Breast epithelium (tissue), 3 donors: ENCODE measurements at regions not wholly inside any gene's neighbourhood (a gene's known extent, or its start where the extent isn't known, plus 50 kb on each side); places are given as distances from the start of the nearest gene placed in this dataset.

ENCODE experiments used
- POLR2A ChIP-seq: fragments of 450-650 bp; IDR thresholded peaks from one replicate; pipeline ENCODE4 v1.6.1; 2016; ENCODE audit warnings: antibody characterized with exemption, mild to moderate bottlenecking, moderate library complexity
- TF ChIP-seq, protein P1 (sequence below), 3 donors: fragments of 450-650 bp; IDR thresholded peaks; one replicate each; pipeline ENCODE4 v1.5.1; 2016 to 2017; ENCODE audit warnings: antibody characterized with exemption in 3 of 3, mild to moderate bottlenecking in 3 of 3, moderate library complexity in 3 of 3

- TF ChIP-seq, protein P1, sequence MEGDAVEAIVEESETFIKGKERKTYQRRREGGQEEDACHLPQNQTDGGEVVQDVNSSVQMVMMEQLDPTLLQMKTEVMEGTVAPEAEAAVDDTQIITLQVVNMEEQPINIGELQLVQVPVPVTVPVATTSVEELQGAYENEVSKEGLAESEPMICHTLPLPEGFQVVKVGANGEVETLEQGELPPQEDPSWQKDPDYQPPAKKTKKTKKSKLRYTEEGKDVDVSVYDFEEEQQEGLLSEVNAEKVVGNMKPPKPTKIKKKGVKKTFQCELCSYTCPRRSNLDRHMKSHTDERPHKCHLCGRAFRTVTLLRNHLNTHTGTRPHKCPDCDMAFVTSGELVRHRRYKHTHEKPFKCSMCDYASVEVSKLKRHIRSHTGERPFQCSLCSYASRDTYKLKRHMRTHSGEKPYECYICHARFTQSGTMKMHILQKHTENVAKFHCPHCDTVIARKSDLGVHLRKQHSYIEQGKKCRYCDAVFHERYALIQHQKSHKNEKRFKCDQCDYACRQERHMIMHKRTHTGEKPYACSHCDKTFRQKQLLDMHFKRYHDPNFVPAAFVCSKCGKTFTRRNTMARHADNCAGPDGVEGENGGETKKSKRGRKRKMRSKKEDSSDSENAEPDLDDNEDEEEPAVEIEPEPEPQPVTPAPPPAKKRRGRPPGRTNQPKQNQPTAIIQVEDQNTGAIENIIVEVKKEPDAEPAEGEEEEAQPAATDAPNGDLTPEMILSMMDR (IDR thresholded peaks at IDR 0.05) = no peak
- no peak for TF ChIP-seq POLR2A
Measured at GRCh38 chr21:16044676-16045075, 314.9 kb downstream of the USP25 start.
